Endodermal cell (in vitro differentiated cells): ENCODE measurements at regions not wholly inside any gene's neighbourhood (a gene's known extent, or its start where the extent isn't known, plus 50 kb on each side); places are given as distances from the start of the nearest gene placed in this dataset.

Source experiments
- DNase-seq: peaks from one replicate; pipeline ENCODE4 v3.0.0-alpha.2; 2017
- H3K27ac ChIP-seq: 2 replicates; pipeline ENCODE4 v1.5.1; 2013; ENCODE audit warnings: mild to moderate bottlenecking, low read depth, low read length, moderate library complexity
- H3K27me3 ChIP-seq: 2 replicates; pipeline ENCODE4 v1.6.1; 2013; ENCODE audit warnings: mild to moderate bottlenecking, low read length, moderate library complexity; ENCODE audit not compliant: insufficient read depth, control insufficient read depth, poor library complexity, severe bottlenecking
- H3K36me3 ChIP-seq: 2 replicates; pipeline ENCODE4 v1.7.0; 2013; ENCODE audit warnings: mild to moderate bottlenecking, low read length, moderate library complexity; ENCODE audit not compliant: control insufficient read depth, insufficient read depth
- H3K4me1 ChIP-seq: one replicate; pipeline ENCODE4 v1.7.0; 2013; ENCODE audit warnings: low read length; ENCODE audit not compliant: control insufficient read depth, insufficient read depth
- H3K4me3 ChIP-seq: 2 replicates; pipeline ENCODE4 v1.5.1; 2013; ENCODE audit warnings: mild to moderate bottlenecking, low read length, moderate library complexity
- H3K9ac ChIP-seq: 2 replicates; pipeline ENCODE4 v1.6.1; 2013; ENCODE audit warnings: mild to moderate bottlenecking, low read length, moderate library complexity; ENCODE audit not compliant: poor library complexity, severe bottlenecking; ENCODE audit errors: extremely low read depth
- H3K9me3 ChIP-seq: 2 replicates; pipeline ENCODE4 v1.6.1; 2013; ENCODE audit warnings: mild to moderate bottlenecking, low read length, moderate library complexity; ENCODE audit not compliant: control insufficient read depth
- H3K27ac Mint-ChIP-seq: 2 replicates; pipeline ENCODE4 v1.8.0; 2020; ENCODE audit warnings: mixed read lengths
- H3K27me3 Mint-ChIP-seq: 2 replicates; pipeline ENCODE4 v1.8.0; 2021; ENCODE audit warnings: mild to moderate bottlenecking, mixed read lengths; ENCODE audit not compliant: insufficient read depth
- H3K36me3 Mint-ChIP-seq: 2 replicates; pipeline ENCODE4 v1.8.0; 2020; ENCODE audit warnings: low read depth, mixed read lengths
- H3K4me1 Mint-ChIP-seq: 2 replicates; pipeline ENCODE4 v1.8.0; 2020; ENCODE audit warnings: mixed read lengths
- H3K4me3 Mint-ChIP-seq: 2 replicates; pipeline ENCODE4 v1.8.0; 2020; ENCODE audit warnings: mild to moderate bottlenecking, moderate library complexity, mixed read lengths
- H3K9me3 Mint-ChIP-seq: 2 replicates; pipeline ENCODE4 v1.8.0; 2020; ENCODE audit warnings: mild to moderate bottlenecking, mixed read lengths
- CTCF ChIP-seq: fragments of 200-600 bp; sonication (generic); conservative IDR thresholded peaks from 2 replicates; pipeline ENCODE4 v1.5.0; 2021; ENCODE audit warnings: antibody characterized with exemption, mild to moderate bottlenecking
- WGBS, 2 experiments: methylation state at CpG; one replicate each; pipeline versions ENCODE4 v1.1.5 to v1.1.7; 2013; ENCODE audit warnings: missing lambda C conversion rate in 2 of 2, mixed read lengths in 1 of 2; ENCODE audit not compliant: insufficient coverage in 1 of 2, insufficient read length in 1 of 2; 5-methylcytosine and 5-hydroxymethylcytosine counted together

DNA sequence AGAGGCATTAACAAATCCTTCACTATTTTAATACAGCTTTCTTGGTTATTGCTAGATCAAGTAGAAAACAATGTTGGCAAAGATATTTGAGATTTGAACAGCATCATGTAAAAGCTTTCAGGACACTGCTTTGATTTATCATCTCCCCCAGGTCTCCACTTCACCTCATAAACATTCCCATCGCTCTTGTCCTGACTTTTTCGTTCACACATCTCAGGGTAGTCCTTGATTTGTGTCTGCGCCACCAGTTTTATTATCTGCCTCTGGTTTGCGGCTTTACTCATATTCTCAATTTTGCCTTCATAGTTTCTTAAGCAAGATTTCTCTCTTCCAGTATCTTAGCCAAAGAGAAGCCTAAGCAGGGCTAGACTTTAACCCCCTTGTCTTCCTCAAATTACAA, 63.5 kb upstream of the ROR1 start:
- H3K9me3 ChIP-seq = no peaks in the 10 kb centered on the region
- Mint-ChIP-seq H3K27me3 (peaks cover 2% of the 10 kb centered on the region), H3K36me3 (no peaks in the 10 kb centered on the region), H3K4me3 (no peak overlapping the region), H3K9me3 (no peaks in the 10 kb centered on the region), H3K27ac (no peak overlapping the region), H3K4me1 (peaks cover 7% of the 10 kb centered on the region)
- 91 to 95% methylated on average over 4 of the region's 4 CpGs for WGBS, 2 experiments
- no peak overlapping the region for H3K9ac ChIP-seq
- no peak for DNase-seq
- no peak overlapping the region for H3K27ac ChIP-seq
- no peaks in the 10 kb centered on the region for H3K36me3 ChIP-seq
- no peak overlapping the region for H3K4me3 ChIP-seq
- TF ChIP-seq CTCF = no peak
- no peaks in the 10 kb centered on the region for H3K27me3 ChIP-seq
- H3K4me1 ChIP-seq = no peaks in the 10 kb centered on the region

DNA sequence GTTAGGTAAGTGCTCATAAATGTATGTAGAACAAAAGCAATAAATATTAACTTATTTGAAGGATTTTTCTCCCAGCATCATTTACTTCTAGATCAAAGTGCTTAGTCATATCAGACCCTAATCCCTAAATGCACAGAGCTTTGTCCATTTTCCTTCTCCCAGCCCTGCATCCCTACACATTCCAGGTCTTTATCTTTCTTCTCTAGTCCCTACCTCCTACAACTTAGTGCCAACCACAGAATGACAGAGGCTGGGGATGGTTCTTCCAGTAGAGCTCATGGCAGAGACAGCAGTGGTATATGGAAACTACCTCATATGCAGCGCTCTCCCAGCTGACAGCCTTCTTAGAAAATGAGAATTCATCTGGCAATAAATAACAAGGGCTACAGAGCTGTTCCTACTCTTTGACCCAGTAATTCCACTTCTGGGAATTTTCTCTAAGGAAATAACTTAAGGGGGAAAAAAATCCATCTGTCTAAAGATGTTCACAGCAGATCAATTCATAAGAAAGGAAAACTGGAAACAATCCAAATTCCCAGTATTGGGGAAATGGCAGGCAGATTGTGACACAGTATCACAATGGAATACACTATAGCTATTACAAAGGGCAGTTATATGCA, 62.9 kb upstream of the ROR1 start:
- Mint-ChIP-seq H3K4me1 (peaks cover 7% of the 10 kb centered on the region), H3K27ac (no peak overlapping the region), H3K9me3 (no peaks in the 10 kb centered on the region), H3K36me3 (no peaks in the 10 kb centered on the region), H3K4me3 (no peak overlapping the region), H3K27me3 (peaks cover 2% of the 10 kb centered on the region)
- no peaks in the 10 kb centered on the region for H3K27me3 ChIP-seq
- no peak overlapping the region for H3K27ac ChIP-seq
- H3K9me3 ChIP-seq = no peaks in the 10 kb centered on the region
- WGBS, 2 experiments = 88% methylated on average over 1 of the region's 1 CpG; no CpG with 5 or more reads in 1 of the 2 experiments
- H3K36me3 ChIP-seq = no peaks in the 10 kb centered on the region
- no peaks in the 10 kb centered on the region for H3K4me1 ChIP-seq
- no peak for TF ChIP-seq CTCF
- no peak overlapping the region for H3K9ac ChIP-seq
- no peak for DNase-seq
- H3K4me3 ChIP-seq = no peak overlapping the region

DNA sequence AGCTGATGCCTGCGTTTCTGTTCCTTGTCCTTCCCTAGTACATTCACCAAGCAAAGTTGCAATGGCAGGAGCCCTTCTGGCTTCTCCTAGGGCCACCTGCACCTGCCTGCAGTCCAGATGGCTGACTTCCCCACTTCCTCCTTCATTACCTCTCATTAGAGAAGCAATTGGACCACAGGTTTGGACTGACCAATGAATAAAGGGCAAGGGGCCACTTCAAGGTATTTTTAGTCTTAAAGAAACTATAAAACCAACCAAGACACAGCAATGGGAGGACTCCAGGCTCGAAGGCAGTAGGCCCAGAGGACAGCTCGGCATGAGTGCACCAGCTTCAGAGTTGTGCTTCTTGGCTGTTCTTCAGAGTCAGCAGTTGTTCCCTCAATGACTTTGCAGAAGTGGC, 60.8 kb upstream of the ROR1 start:
- no peaks in the 10 kb centered on the region for H3K27me3 ChIP-seq
- H3K27me3 Mint-ChIP-seq = peaks cover 7% of the 10 kb centered on the region
- no peak overlapping the region for H3K27ac ChIP-seq
- no peaks in the 10 kb centered on the region for H3K9me3 ChIP-seq
- no peaks in the 10 kb centered on the region for H3K36me3 Mint-ChIP-seq
- H3K4me1 ChIP-seq = peaks cover 3% of the 10 kb centered on the region
- H3K4me3 ChIP-seq = no peak overlapping the region
- H3K27ac Mint-ChIP-seq = no peak overlapping the region
- H3K36me3 ChIP-seq = no peaks in the 10 kb centered on the region
- H3K9ac ChIP-seq = no peak overlapping the region
- H3K4me3 Mint-ChIP-seq = no peak overlapping the region
- no peak for DNase-seq
- H3K9me3 Mint-ChIP-seq = no peaks in the 10 kb centered on the region
- no peak for TF ChIP-seq CTCF
- H3K4me1 Mint-ChIP-seq = peaks cover 14% of the 10 kb centered on the region
- 90 to 100% methylated on average over 1 to 3 of the region's 3 CpGs for WGBS, 2 experiments
